RWPE2 (cell line): ENCODE measurements at regions not wholly inside any gene's neighbourhood (a gene's known extent, or its start where the extent isn't known, plus 50 kb on each side); places are given as distances from the start of the nearest gene placed in this dataset.
A peak's percentile ranks its signal among the peaks of the same experiment; 100 is the strongest.

Experiments
- ATAC-seq: fragments of 200-7000 bp; cut with Tn5 transposase; 3 replicates; pipeline ENCODE4 v1.9.1; 2021; ENCODE audit warnings: low read depth
- DNase-seq: peaks from one replicate; pipeline ENCODE4 v3.0.0-alpha.2; 2020; ENCODE audit warnings: low spot score
- H3K27ac ChIP-seq: fragments of 450-650 bp; 2 replicates; pipeline ENCODE4 v1.5.1; 2017; ENCODE audit warnings: mild to moderate bottlenecking; ENCODE audit not compliant: poor library complexity, severe bottlenecking
- H3K27me3 ChIP-seq: fragments of 250-450 bp; sonication (Bioruptor Pico); 2 replicates; pipeline ENCODE4 v1.5.1; 2021; ENCODE audit warnings: mild to moderate bottlenecking, moderate library complexity; ENCODE audit not compliant: insufficient read depth, poor library complexity, severe bottlenecking
- H3K36me3 ChIP-seq: fragments of 250-450 bp; sonication (Bioruptor Pico); 2 replicates; pipeline ENCODE4 v1.5.1; 2020; ENCODE audit warnings: low read depth, mild to moderate bottlenecking, moderate library complexity
- H3K4me1 ChIP-seq: fragments of 250-450 bp; sonication (Bioruptor Pico); 2 replicates; pipeline ENCODE4 v1.5.1; 2021; ENCODE audit warnings: mild to moderate bottlenecking, moderate library complexity; ENCODE audit not compliant: insufficient read depth, poor library complexity, severe bottlenecking
- H3K4me3 ChIP-seq: fragments of 250-450 bp; sonication (Bioruptor Pico); 2 replicates; pipeline ENCODE4 v1.5.1; 2021; ENCODE audit warnings: mild to moderate bottlenecking, moderate library complexity; ENCODE audit not compliant: severe bottlenecking
- H3K9me3 ChIP-seq: fragments of 250-450 bp; sonication (Bioruptor Pico); 2 replicates; pipeline ENCODE4 v1.5.1; 2021; ENCODE audit warnings: mild to moderate bottlenecking, moderate library complexity; ENCODE audit not compliant: severe bottlenecking
- TF ChIP-seq, protein P1 (sequence below): fragments of 450-650 bp; IDR thresholded peaks from one replicate; pipeline ENCODE4 v1.5.1; 2017; ENCODE audit warnings: mild to moderate bottlenecking, moderate library complexity; ENCODE audit not compliant: poor library complexity, severe bottlenecking

DNA sequence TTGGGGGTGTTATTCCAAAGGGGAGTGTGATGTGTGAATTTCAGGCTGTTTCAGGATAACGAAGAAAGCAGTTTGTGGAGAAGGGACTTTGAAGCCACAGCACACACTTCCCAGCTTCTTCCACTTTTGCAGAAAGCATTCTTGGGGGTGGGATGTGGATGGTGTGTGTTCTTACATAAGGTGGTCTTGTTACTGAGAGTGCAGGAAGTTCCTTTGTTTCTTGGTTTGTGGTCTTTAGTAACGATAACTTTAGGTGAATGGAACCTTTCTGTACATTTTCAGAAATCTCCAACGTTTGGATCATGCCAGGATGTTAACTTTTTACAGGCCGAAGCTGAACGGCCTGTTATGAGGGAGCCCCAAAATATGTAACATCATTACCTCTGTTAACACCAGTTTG lies 251.8 kb downstream of the KCNRG start:
- H3K4me1 ChIP-seq: no peaks in the 10 kb centered on the region
- no peak for ATAC-seq
- TF ChIP-seq, protein P1, sequence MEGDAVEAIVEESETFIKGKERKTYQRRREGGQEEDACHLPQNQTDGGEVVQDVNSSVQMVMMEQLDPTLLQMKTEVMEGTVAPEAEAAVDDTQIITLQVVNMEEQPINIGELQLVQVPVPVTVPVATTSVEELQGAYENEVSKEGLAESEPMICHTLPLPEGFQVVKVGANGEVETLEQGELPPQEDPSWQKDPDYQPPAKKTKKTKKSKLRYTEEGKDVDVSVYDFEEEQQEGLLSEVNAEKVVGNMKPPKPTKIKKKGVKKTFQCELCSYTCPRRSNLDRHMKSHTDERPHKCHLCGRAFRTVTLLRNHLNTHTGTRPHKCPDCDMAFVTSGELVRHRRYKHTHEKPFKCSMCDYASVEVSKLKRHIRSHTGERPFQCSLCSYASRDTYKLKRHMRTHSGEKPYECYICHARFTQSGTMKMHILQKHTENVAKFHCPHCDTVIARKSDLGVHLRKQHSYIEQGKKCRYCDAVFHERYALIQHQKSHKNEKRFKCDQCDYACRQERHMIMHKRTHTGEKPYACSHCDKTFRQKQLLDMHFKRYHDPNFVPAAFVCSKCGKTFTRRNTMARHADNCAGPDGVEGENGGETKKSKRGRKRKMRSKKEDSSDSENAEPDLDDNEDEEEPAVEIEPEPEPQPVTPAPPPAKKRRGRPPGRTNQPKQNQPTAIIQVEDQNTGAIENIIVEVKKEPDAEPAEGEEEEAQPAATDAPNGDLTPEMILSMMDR: no peak
- no peaks in the 10 kb centered on the region for H3K27me3 ChIP-seq
- H3K4me3 ChIP-seq: no peak overlapping the region
- DNase-seq: no peak
- H3K27ac ChIP-seq: no peak overlapping the region
- H3K36me3 ChIP-seq: no peaks in the 10 kb centered on the region
- no peaks in the 10 kb centered on the region for H3K9me3 ChIP-seq

DNA sequence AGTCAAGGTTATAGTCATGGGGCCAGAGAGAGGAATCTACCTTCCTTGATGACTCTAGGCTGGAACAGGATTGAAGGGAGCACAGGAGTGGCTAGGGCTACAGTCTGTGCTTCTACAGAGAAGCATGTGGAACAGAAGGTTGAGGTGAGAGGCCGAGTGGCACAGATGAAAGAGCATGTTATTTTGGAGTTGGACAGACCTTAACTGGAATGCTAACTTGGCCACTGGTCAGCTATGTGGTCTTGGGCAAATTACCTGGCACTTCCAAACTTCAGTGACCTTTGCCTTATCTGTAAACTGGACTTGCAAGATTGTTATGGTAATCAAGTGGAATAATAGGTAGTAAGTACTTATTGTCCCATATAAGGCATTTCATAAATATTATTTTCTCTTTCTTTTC lies 252.7 kb downstream of the KCNRG start:
- H3K27me3 ChIP-seq: no peaks in the 10 kb centered on the region
- no peaks in the 10 kb centered on the region for H3K9me3 ChIP-seq
- ATAC-seq (no peak), DNase-seq (no peak)
- H3K4me1 ChIP-seq: no peaks in the 10 kb centered on the region
- H3K27ac ChIP-seq: no peak overlapping the region
- TF ChIP-seq, protein P1: no peak
- no peaks in the 10 kb centered on the region for H3K36me3 ChIP-seq
- no peak overlapping the region for H3K4me3 ChIP-seq

DNA sequence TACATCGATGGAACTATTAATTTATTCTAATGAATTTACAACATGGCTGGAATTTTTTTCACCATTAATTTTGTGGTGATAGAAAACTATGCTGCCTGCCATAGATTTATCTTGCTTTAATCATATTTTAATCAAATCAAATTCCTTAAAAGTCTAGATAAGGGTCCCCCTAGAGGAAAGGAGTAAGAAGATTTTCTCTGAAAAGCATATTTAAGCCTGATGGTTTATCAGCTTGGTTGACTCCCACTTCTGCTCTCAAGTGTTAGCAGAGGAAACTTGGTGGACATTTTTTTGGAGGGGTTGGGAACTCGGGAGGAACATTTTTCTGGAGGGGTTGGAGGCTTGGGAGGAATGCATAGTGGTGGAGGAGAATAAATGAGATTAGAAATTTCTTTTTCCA lies 253.3 kb downstream of the KCNRG start:
- no peaks in the 10 kb centered on the region for H3K27me3 ChIP-seq
- DNase-seq (no peak), ATAC-seq (no peak)
- no peak overlapping the region for H3K27ac ChIP-seq
- no peaks in the 10 kb centered on the region for H3K9me3 ChIP-seq
- H3K4me3 ChIP-seq: no peak overlapping the region
- no peaks in the 10 kb centered on the region for H3K4me1 ChIP-seq
- TF ChIP-seq, protein P1: peak; percentile 26
- H3K36me3 ChIP-seq: no peaks in the 10 kb centered on the region

DNA sequence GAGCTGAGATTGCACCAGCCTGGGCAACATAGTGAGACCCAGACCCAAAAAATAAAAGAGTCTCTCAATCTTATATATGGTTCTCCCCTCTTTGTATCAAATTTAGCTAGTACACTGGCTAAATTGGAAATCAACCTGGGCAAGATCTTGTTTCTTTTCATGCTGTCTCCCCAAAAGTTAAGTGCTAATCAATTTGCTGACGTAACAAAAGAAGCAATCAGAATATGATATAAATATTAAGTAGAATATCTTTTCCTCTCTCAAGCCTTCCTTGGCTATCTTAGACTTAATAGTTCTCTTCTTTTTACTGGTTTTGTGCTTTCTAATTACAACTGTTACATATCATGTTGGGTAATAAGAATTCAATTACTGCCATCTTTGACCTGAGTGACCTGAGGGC lies 258.9 kb downstream of the KCNRG start:
- Histone ChIP-seq H3K27me3 (no peaks in the 10 kb centered on the region), H3K4me1 (no peaks in the 10 kb centered on the region), H3K4me3 (no peak overlapping the region), H3K27ac (no peak overlapping the region), H3K9me3 (no peaks in the 10 kb centered on the region), H3K36me3 (no peaks in the 10 kb centered on the region)
- TF ChIP-seq, protein P1: no peak
- ATAC-seq (no peak), DNase-seq (no peak)

DNA sequence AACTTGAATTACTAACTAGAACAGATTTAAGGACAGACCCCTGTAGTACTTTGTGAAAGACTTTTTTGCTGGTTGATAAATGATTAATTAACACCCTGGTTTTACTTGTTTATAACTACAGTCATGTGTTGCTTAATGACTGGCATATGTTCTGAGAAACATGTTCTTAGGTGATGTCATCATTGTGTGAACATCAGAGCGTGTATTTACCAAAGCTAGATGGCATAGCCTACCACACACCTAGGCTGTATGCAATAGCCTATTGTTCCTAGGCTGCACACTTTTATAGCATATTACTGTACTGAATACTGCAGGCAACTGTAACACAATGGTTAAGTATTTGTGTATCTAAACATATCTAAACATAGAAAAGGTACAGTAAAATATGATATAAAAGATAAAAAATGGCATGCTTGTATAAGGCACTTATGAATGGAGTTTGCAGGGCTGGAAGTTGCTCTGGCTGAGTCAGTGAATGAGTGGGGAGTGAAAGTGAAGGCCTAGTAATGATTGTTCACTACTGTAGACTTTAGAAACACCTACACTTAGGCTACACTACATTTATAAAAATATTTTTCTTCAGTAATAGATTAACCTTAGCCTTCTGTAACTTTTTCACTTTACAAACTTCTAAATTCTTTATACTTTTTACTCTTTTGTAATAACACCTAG lies 260.3 kb downstream of the KCNRG start:
- TF ChIP-seq, protein P1: no peak
- no peak overlapping the region for H3K27ac ChIP-seq
- no peaks in the 10 kb centered on the region for H3K27me3 ChIP-seq
- no peaks in the 10 kb centered on the region for H3K36me3 ChIP-seq
- ATAC-seq: no peak
- H3K4me3 ChIP-seq: no peak overlapping the region
- no peaks in the 10 kb centered on the region for H3K9me3 ChIP-seq
- H3K4me1 ChIP-seq: no peaks in the 10 kb centered on the region
- DNase-seq: no peak
